ENCODE measurements at regions not wholly inside any gene's neighbourhood (a gene's known extent, or its start where the extent isn't known, plus 50 kb on each side); places are given as distances from the start of the nearest gene placed in this dataset.

DNA sequence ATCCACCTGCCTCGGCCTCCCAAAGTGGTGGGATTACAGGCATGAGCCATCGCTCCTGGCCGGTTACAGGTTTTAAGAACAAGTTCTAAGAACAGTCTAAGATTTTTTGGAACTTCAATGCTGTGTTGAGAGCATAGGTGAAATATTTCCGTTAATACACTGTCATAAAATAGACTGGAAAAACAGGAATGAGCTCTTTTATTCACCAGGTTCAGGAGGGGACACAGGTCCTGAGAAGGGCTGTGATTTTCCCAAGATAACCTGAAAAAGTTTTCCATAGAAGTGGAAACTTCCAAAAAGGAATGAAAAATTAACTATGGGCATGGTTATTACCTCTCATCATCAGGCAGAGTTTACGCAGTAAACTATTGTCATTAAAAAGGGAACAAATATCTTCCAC is 97.6 kb upstream of the TMEM178A start:
- TF ChIP-seq, protein P1, sequence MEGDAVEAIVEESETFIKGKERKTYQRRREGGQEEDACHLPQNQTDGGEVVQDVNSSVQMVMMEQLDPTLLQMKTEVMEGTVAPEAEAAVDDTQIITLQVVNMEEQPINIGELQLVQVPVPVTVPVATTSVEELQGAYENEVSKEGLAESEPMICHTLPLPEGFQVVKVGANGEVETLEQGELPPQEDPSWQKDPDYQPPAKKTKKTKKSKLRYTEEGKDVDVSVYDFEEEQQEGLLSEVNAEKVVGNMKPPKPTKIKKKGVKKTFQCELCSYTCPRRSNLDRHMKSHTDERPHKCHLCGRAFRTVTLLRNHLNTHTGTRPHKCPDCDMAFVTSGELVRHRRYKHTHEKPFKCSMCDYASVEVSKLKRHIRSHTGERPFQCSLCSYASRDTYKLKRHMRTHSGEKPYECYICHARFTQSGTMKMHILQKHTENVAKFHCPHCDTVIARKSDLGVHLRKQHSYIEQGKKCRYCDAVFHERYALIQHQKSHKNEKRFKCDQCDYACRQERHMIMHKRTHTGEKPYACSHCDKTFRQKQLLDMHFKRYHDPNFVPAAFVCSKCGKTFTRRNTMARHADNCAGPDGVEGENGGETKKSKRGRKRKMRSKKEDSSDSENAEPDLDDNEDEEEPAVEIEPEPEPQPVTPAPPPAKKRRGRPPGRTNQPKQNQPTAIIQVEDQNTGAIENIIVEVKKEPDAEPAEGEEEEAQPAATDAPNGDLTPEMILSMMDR (IDR thresholded peaks at IDR 0.05) = no peak
- no peak for TF ChIP-seq POLR2A (IDR thresholded peaks at IDR 0.05)
